Activated T-helper 1 cell treated with Interleukin-2 at 50 U/mL for 16 hours (primary cell): ENCODE measurements at regions not wholly inside any gene's neighbourhood (a gene's known extent, or its start where the extent isn't known, plus 50 kb on each side); places are given as distances from the start of the nearest gene placed in this dataset.

Experiments
- DNase-seq: peaks from one replicate; pipeline ENCODE4 v3.0.0-alpha.2; 2020; ENCODE audit warnings: low read depth

GRCh38 chr13:107743526-107743925 lies 471.8 kb downstream of the LIG4 start:
- DNase-seq = no peak

- DNase-seq = no peak
Observed at GRCh38 chr13:107743100-107743499, 472.2 kb downstream of the LIG4 start.

DNA sequence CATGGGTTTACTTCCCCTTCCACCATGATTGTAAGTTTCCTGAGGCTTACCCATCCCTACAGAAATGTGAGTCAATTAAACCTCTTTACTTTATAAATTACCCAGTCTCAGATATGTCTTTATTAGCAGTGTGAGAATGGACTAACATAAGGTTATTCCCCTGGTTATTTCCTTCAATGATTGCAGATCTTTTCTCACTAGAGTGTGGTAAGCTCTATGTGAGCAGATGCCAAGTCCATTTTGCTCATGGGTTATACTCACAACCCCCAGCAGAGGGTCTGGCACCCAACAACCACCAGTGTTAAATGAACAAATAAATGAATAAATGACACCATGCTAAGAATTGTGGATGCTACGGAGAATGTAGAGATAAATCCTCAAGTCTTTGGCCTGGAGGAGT lies 472.8 kb downstream of the LIG4 start:
- no peak for DNase-seq

GRCh38 chr13:107738004-107738403 lies 477.3 kb downstream of the LIG4 start:
- no peak for DNase-seq

DNA sequence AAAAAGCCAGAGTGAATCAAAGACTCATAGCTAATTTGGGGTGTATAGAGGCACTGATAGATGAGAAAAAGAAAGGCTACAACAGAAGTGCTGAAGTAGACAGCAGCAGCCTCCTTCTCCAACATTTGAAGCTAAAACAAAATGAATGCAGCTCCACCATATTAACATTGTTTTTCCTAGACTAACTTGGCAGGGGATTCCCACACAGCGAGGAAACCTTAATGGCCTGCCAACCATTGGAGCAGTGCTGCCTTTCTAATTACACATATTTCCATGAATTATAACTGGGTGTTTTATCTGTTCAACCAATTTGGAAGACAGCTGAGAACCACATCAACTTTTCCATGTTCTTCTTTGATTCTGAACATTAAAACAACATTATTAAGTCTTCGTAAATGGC lies 478.6 kb downstream of the LIG4 start:
- no peak for DNase-seq

DNA sequence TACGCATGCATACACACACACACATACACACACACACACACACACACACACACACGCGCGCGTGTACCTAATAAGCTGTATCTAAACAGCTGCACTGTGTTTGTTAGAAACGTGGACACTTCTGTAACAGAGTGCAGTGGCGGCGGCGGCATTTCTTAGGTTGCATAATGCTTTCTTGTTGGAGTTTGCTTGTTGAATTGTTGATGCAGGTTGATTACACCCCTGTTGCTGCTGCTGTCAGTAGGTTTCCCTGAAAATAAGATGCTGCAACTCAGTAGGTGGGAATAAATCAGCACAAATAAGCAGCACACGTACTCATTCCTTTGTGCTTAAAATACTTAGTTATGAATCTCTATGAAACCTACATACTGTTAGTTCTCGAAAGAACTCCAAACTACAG lies 479.2 kb downstream of the LIG4 start:
- DNase-seq = no peak

DNA sequence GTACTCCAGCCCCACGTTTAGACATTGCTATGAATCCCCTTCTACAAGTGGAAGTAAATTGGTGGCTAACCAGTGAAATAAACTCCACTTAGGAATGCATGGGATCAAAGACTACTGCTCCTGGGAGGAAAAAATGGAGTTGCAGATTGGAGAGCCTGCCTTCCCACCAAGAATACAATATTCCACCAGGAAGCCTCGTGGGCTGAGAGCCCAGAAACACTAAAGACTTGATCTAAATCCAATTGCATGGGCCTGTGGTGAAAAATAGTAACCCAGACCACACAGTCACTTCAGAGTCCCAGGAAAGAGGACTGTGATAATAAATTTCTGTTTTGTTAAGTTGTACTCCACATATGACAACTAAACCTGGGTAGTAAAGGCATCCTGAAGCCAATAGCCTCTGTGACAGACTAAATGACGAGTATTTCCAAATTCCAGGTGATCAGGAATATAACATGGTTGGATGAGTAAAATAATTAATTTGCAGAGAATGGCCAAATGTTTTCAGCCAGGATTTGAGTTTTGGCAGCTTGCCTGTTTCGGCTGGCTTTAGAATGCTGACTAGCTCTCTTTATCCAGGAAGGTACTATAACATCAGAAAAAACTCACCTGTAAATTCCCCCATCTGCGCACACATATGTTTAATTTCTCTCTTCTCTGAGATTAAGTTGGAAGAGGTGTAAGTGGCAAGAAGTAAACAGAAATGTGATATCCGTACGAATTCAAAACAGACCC lies 480.3 kb downstream of the LIG4 start:
- no peak for DNase-seq

GRCh38 chr13:107733276-107733675 lies 482.1 kb downstream of the LIG4 start:
- DNase-seq = no peak

DNA sequence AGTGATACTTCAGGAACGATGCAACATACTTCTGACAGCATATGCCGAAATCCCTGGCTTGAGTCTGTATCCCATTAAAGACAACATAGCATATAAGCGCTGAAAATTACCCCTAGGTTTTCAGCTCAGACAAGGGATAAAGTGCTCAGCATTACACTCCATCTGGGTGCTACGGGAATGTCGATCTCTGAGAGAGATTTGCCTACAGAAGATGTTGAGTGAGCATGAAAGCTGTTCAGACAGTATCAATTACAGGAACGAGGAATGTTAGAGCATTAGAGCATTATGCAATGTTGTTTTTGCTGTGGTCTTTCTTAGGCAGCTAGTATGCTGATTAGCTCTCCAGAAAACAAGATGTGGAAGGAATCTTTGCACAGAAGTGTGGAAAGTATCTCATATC lies 484.5 kb downstream of the LIG4 start:
- DNase-seq = no peak

DNA sequence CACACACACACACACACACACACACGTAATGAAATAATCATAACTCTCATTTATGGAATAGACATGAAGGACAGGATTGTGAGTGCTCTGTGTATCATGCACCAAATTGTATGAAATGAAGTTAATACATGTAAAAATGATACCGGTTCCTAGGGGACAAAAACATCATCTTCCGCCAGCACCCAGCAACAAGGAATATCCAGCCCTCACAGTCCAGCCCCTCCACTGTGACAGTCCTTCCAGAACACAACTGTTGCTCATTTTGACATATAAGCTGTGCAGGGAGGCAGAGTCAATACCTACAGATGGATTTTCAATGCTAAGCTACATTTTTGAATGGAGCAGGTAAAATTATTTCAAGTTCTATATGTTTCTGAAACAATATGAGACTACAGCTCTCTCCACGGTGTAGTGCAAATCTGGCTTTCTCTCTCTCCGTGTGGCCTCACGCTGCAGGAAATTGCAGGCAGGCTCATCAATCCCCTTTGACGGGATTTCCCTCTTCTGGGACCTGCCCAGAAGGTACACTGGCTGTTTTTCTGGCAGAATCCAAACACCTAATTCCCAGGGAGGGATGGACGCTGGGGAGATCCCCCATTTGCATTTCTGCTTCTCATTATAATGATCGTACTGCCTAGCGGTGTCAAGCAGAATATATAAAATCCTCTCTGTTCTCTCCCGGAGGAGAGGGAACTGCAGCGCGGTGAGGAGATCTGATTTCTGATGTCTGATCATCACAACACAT lies 494.0 kb downstream of the LIG4 start:
- no peak for DNase-seq

DNA sequence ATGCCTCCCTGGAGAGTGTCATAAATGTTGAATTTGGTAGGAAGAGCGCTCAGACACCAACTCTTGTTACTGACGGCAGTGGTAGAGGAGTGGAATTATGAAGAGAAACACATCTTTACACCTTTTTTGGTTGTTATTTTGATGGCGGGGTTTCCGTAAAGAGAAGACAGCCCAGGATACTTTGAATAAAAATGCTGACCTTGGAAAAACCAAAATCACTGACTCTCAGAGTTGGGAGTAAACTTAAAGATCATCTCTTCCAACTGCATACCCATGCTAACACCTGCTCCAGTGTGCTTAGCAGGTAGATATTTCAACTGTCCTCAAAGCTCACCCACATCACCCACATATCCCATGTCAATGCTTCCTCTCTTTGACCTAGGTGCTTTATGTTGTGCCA lies 498.6 kb downstream of the LIG4 start:
- DNase-seq = no peak

- DNase-seq = no peak
Observed at GRCh38 chr13:107716241-107716640, 499.1 kb downstream of the LIG4 start.

DNA sequence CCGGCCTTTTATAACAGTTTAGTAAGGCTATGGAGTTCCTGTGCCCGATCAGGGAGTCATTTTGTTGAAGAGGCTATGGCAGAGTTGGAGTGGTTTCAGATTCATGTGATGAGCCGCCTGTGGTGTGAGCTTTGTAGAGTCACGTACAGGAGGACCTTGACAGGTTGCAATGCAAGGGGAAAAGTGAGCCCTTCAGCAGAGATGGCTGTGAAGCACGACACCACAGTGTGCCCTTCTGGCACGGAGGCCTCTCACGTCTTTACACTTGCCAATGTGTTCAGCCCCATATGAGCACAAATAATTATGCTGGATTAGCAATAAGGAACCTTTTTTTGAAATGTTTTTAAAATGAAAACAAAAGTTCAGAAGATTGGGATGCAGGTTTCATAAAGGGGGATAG lies 499.8 kb downstream of the LIG4 start:
- DNase-seq = no peak

- no peak for DNase-seq
Observed at GRCh38 chr13:107713314-107713713, 502.0 kb downstream of the LIG4 start.

DNA sequence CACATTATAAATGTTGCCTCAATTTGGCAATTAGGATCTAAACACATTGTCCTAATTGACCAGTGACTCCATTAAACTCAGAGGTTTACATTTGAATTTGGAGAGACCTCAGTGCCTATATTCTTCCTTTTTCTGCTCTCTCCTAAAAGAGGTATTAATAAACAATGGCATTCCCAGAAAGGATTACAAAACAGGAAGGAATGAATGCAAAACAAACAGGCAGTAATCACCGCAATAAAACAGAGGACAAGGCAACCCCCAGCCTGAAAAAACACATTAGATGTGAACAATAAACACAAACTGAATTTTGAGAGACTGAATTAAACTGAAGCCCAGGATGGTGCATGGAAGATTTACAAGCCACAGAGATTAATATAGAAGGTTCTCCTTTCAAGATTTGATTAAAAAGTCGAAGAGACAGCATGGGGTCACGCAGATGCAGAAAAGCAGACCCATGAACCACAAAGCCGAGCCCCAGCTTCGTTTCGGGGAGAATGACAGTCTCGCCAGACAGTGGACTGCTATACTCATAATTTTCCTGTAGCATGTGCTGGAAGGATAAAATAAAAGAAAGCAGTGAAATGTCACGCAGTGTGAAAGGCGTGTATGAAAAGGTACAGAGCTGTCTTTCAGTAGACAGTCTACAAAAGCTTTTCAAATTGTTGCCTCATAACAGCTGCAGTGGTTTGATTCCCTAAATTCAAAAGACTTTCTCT lies 503.0 kb downstream of the LIG4 start:
- no peak for DNase-seq

DNA sequence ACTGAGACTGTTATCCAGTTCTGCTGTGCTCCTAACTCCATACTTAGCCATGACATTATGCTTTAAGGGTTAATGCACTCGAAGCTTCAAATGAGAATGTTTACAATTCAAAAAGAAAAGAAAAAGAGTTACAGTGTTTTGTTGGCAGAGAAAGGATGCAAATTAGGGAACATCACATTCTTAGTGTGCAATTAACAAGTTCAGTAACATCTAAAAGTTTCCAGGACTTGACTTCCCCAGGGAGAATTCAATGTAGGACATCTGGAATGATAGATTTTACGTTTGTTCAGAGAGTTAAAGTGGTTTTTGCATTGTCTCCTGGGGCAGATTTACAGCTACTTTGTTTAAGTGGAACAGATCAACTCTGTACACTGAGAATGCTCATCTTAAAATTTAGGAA lies 525.2 kb downstream of the LIG4 start:
- no peak for DNase-seq

- DNase-seq = no peak
Observed at GRCh38 chr13:107685876-107686275, 529.5 kb downstream of the LIG4 start.

DNA sequence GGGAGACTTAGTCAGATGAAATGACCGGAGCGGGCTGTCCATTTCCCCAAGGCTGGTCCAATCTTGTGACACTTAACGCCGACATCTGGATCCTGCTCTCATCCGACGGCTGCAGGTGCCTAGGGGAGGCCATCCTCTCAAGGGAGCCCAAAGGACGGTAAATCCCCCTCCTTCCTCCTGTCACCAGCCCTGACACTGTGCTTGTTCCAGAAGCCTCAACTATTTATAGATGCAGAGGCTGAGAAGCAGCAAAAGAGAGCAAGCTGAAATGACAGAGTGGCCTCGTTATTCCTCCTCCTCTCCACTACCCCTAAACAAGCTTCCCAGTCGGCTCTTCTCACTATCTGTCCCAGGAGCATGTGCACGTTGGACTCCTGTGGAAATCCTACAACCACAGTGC lies 533.7 kb downstream of the LIG4 start:
- no peak for DNase-seq

DNA sequence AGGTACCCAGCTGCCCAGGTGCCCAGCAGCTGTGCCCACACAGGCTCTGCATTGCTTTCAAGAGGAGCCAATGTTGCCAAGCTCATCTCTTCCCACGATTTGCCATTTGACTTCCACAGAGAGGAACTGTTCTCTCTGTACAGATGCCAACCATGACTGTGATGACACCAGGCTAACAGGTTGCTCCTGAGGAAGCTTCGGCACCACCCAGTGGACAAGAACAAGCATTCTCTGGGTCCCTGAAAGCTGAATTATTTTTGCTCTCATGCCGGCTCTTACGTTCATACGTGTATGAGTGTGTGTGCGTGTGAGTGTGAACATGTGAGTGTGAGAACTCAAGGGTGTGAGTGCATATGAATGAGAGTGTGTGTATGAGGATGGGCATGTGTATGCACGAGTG lies 535.2 kb downstream of the LIG4 start:
- DNase-seq = no peak

DNA sequence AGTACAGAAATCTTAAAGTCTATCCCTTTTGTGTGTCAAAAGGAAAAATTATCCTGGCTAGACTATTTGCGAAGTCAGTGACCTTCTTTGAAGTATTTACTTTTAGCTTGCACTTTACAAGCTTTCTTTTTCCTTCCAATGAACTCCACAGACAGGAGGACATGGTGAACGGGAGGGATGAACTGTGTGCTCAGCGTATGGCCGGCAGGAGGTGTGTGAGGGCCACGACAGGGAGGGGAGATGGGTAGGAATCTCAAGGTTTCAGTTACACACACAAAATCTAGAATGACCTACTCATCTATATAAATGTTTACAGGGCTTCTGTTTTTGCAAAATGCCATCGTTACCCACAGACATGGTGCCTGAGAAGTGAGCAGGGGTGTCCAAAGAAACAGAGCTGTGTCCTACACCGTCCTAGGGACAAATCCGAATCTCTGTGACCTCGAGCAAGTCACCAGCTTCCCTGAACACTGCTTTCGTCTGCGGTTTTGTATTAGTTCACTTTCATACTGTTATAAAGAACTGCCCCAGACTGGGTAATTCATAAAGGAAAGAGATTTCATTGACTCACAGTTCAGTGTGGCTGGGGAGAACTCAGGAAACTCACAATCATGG lies 537.2 kb downstream of the LIG4 start:
- no peak for DNase-seq

GRCh38 chr13:107675847-107676550 lies 539.3 kb downstream of the LIG4 start:
- DNase-seq = no peak

- DNase-seq = no peak
Observed at GRCh38 chr13:107669391-107669993, 545.8 kb downstream of the LIG4 start.
